AG08396 (cell line): ENCODE measurements at regions not wholly inside any gene's neighbourhood (a gene's known extent, or its start where the extent isn't known, plus 50 kb on each side); places are given as distances from the start of the nearest gene placed in this dataset.
"Not testable (repeated sequence)": the region's sequence is repeated elsewhere in the genome, so short reads cannot be mapped to it uniquely, and the experiment has no call there.

Experiments used
- DNase-seq: peaks from one replicate; pipeline ENCODE4 v3.0.0; 2012; ENCODE audit warnings: low spot score, mixed read lengths

- no peak for DNase-seq
Observed at GRCh38 chrX:115357326-115358120, 68.0 kb downstream of the LUZP4 start.

DNA sequence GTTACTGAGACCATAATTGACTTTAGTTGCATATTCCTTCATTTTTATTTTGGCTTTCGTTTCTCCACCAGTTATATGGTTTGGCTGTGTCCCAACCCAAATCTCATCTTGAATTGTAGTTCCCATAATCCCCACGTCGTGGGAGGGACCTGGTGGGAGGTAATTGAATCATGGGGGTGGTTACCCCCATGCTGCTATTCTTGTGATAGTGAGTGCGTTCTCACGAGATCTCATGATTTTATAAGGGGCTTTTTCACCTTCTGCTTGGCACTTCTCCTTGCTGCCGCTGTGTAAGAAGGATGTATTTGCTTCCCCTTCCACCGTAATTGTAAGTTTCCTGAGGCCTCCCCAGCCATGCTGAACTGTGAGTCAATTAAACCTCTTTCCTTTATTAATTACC lies 70.0 kb downstream of the LUZP4 start:
- not testable (repeated sequence) for DNase-seq

DNA sequence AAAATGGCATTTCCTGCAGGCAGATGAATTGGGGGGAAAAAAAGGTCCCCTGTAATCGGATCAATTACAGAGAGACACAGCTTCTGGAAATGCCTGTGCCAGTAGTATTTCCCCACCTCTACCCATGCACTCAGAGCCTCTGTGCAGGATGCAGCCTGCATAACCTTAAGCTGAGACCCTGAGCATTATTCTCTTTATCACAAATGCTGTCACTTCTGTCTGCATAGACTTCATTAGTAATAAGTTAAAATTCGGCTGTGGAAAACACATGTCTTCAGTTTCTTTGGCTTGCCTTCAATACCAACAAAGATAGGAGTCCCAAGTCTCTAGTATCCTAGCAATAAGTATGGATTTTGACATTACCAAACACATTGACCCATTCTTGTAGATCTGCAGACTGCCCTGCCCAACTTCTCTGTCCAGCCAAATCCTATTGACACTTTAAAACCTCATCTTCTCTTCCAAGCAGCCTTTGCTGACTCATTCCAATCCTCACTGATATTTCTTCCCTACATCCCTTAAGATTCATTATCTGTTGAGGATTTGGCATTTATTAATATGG lies 70.8 kb downstream of the LUZP4 start:
- DNase-seq: no peak

DNA sequence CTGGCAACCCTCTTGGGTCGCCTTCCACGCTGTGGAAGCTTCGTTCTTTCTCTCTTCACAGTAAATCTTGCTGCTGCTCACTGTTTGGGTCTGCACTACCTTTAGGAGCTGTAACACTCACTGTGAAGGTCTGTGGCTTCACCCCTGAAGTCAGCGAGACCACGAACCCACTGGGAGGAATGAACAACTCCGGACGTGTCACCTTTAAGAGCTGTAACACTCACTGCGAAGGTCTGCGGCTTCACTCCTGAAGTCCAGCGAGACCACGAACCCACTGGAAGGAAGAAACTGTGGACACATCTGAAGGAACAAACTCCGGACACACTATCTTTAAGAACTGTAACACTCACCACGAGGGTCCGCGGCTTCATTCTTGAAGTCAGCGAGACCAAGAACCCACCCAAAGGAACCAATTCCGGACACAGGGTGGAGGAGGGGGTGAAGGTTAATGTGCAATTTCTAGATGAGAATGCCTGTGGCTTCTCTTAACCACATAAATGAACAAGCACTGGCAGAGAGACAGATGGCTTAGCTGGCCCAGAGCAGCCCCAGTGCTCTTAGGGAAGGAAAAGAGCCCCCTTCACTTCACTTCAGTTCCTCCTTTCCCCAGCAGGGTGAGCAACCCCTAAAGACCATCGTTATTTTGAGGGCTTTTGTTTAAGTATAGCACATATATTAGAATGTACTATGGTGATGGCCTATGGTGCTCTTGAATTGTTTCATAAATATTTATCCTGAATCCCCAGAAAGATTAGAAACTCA lies 73.0 kb downstream of the LUZP4 start:
- DNase-seq: no peak

- no peak for DNase-seq
Observed at GRCh38 chrX:115363372-115363771, 73.9 kb downstream of the LUZP4 start.

DNA sequence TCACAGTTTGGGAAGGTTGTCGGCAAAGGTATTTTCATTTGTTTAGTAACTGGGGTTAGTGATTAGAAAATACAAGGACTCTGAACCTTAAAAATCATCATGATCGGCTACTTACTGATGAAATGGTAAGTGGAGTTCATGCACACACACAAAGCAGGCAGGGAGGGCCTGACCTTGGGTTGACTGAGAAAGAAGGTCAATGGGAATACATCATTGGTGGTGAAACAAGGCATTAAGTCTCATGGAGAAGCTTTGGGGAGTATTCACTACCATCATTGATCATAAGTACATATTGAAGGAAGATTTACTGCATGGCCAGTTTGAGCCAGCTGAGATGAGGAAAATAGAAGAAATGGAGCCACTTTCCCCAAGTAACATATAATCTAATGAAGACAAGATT lies 74.4 kb downstream of the LUZP4 start:
- no peak for DNase-seq

- DNase-seq: no peak
Observed at GRCh38 chrX:115364670-115365069, 75.2 kb downstream of the LUZP4 start.

- no peak for DNase-seq
Observed at GRCh38 chrX:115366535-115366934, 77.0 kb downstream of the LUZP4 start.

DNA sequence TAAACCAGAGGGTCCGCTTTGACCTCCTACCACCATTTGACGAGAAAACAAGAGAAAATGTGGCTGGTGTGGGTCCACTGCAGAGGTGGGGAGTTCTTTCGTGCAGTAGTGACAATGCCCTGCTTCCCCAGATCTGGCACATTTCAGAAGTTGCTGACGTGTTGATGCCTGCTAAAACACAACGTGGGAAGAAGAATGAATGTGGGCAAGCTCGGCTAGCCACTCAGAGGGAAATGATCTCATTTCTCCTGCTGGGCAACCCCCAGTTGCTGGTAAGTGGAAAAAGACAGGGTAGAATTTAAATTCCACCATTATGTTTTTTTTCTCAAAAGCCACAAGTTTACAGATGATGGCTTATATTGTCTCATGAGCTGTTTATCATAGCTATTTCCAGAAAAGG lies 77.9 kb downstream of the LUZP4 start:
- no peak for DNase-seq

DNA sequence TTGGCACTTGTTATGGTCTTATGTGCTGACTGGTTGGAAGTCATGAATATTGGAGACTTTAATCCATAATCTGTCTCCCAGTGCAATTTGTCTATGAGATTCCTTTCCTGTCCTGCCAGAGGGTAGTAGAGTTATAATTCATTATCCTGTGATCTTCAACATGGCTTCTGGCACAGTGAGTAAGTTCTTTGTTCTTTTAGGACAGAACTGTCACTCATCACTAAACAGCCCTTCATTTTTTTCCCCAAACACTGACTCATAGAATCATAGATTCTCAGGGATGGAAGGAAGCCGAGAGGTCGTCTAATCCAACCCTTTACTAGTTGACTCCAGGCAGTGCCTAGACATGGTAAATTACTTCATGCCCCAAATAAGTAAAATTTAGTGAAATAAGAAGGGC lies 78.4 kb downstream of the LUZP4 start:
- no peak for DNase-seq

DNA sequence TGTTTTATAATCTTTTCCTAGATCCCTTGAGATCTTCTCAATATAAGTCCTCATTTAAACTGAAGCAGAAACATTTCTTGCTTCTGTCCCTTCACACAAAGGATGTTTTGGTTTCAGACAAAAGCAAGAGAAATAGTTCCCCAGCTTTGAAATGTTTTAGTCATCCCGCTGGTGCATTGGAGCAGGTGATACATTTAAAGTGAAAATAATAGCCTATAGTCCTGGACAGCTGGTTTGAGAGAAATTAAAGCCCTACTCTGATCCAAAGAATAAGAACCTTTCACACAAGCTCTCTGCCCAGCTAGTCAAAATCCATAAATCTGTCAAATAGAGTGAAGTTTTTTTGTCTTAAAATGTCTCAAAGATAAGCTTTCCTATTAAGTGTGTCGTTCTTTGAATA lies 79.4 kb downstream of the LUZP4 start:
- DNase-seq: no peak

- peak; percentile 31 for DNase-seq
Observed at GRCh38 chrX:115372152-115372551, 82.6 kb downstream of the LUZP4 start.

DNA sequence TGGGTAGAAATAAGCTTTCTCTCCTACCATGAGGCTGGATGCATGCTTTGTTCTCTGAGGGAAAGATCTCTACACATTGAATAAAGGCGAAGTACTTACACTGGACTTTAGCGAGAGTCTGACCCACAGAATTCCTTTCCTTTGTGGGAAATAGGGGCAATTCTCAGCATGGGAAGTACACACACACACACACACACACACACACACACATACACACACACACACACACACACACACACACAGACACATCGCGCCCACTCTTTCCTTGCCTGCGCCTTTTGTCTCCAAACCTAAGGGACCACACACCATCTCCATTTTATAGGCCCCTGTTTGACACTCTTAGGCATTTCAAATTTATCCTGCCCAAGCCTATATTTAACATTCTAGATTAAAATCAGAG lies 83.8 kb downstream of the LUZP4 start:
- DNase-seq: no peak

DNA sequence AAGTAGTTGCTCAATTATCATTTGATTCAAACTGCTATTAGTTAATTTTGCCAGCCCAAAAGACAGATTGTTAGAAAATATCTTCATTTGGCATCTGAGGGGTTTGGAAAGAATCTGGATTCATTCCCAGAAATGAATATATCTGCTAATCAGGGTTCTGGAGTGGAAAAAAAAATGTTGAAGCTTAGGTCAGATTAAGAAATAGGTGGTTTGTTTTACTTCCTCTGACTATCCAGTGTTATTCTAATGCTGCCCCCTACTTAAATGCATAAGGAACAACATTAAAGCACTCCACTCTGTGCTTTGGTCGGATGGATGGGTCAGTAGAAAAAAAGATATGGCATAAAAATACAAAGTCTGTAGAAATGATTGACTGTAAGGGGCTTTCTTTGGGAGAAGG lies 89.0 kb downstream of the LUZP4 start:
- no peak for DNase-seq

- no peak for DNase-seq
Observed at GRCh38 chrX:115387327-115387726, 97.8 kb downstream of the LUZP4 start.

DNA sequence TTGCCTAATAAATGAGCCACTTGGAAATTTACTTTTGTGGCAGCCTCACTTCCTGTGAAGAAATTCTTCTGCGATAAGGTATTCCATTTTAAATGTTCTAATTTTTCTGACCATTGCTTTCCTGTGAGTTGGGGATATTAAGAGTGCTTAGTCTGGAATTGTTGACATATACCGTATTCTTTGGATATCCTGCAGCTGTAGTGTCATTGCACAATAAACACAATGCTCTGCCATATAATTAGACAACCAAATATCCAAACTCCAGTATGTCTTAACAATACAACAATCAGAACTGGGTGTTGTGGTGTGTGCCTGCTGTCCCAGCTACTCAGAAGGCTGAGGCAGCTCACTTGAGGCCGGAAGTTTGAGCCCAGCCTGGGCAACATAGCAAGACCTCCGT lies 99.4 kb downstream of the LUZP4 start:
- no peak for DNase-seq

DNA sequence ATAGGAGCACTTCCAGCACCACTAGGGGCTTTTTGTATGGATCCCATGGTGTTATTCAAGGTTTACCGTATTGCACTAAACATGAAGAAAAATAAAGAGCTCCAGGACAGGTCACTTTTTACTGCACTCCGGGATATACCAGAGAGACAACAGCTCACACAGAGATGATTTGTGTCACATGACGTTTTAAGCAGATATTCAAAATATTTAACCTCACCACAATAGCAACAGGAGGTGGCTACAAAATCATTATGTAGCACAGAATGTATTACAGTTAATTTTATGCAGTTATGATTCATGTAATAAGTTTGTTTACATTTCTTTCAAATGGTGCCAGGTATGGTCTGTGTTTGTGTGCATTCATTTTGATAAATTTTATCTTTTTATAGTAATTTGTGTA lies 100.6 kb downstream of the LUZP4 start:
- no peak for DNase-seq

- DNase-seq: no peak
Observed at GRCh38 chrX:115392031-115392430, 102.5 kb downstream of the LUZP4 start.

- DNase-seq: no peak
Observed at GRCh38 chrX:115392871-115393270, 103.4 kb downstream of the LUZP4 start.

DNA sequence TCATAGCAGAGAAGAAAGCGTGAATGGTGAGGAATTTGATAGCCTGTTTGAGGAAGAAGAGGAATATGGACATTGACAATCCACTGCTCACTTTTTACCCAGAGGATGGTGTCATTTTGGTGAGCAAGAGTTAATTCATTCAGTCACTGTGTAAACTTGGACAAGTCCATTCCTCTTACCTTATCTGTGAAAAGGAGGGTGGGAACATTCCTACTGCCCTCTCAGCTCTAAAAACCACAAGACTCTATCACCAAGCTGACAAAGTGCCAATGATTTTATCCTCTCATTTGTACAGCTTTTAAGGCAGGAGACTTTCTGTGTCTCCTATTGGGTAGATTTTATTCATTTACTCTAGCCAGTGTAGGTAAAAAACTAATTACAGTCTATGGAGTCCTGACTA lies 103.8 kb downstream of the LUZP4 start:
- no peak for DNase-seq

DNA sequence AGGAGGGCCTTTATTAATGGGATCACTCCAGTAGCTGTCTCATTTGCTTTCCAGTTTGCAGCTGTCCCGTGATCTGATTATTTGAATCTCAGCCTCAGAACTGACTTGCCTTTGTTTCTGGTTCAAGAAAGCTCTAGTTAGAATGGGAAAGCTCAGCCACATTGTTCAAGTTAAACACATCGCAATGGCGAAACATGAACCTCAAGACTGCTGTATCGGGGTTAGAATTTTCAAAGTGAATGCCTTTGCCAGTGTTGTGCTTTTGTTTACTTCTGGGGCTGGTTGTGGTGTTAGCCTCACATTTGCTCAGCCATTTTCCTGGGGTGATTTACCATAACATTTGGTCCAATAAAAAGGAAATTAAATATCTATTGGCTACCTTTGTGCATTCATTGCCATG lies 105.3 kb downstream of the LUZP4 start:
- DNase-seq: not testable (repeated sequence)

GRCh38 chrX:115399306-115399705 lies 109.8 kb downstream of the LUZP4 start:
- no peak for DNase-seq

- DNase-seq: no peak
Observed at GRCh38 chrX:115400960-115401359, 111.4 kb downstream of the LUZP4 start.
